ENCODE measurements at regions not wholly inside any gene's neighbourhood (a gene's known extent, or its start where the extent isn't known, plus 50 kb on each side); places are given as distances from the start of the nearest gene placed in this dataset.

- Histone ChIP-seq H3K36me3 (ENCODE audit: insufficient read depth, low read length) (no peaks in the 10 kb centered on the region), H3K27me3 (ENCODE audit: control insufficient read depth, insufficient read depth, low read length) (peaks cover 5% of the 10 kb centered on the region), H3K4me3 (ENCODE audit: low read length) (no peak overlapping the region), H3K9me3 (replicated peaks; ENCODE audit: low read length) (no peaks in the 10 kb centered on the region), H3K4me1 (ENCODE audit: control insufficient read depth, insufficient read depth, low read length) (no peaks in the 10 kb centered on the region), H3K4me2 (ENCODE audit: low read length) (no peak overlapping the region), H3K9ac (ENCODE audit: low read depth, low read length) (no peak overlapping the region)
These were observed 147.8 kb upstream of the DHRS4 start for GRCh38 chr14:23805761-23806160.

GRCh38 chr14:23814527-23815256 lies 138.9 kb upstream of the DHRS4 start:
- no peaks in the 10 kb centered on the region for H3K36me3 ChIP-seq (ENCODE audit: insufficient read depth, low read length)
- H3K4me3 ChIP-seq (ENCODE audit: low read length): no peak overlapping the region
- H3K9me3 ChIP-seq (replicated peaks; ENCODE audit: low read length): no peaks in the 10 kb centered on the region
- H3K9ac ChIP-seq (ENCODE audit: low read depth, low read length): no peak overlapping the region
- no peaks in the 10 kb centered on the region for H3K4me1 ChIP-seq (ENCODE audit: control insufficient read depth, insufficient read depth, low read length)
- H3K27me3 ChIP-seq (ENCODE audit: control insufficient read depth, insufficient read depth, low read length): peaks cover 6% of the 10 kb centered on the region
- no peak overlapping the region for H3K4me2 ChIP-seq (ENCODE audit: low read length)

GRCh38 chr14:23816371-23816770 lies 137.2 kb upstream of the DHRS4 start:
- no peak overlapping the region for H3K4me3 ChIP-seq (ENCODE audit: low read length)
- H3K4me1 ChIP-seq (ENCODE audit: control insufficient read depth, insufficient read depth, low read length): no peaks in the 10 kb centered on the region
- H3K27me3 ChIP-seq (ENCODE audit: control insufficient read depth, insufficient read depth, low read length): peaks cover 2% of the 10 kb centered on the region
- no peak overlapping the region for H3K4me2 ChIP-seq (ENCODE audit: low read length)
- H3K9ac ChIP-seq (ENCODE audit: low read depth, low read length): no peak overlapping the region
- no peaks in the 10 kb centered on the region for H3K9me3 ChIP-seq (replicated peaks; ENCODE audit: low read length)
- H3K36me3 ChIP-seq (ENCODE audit: insufficient read depth, low read length): no peaks in the 10 kb centered on the region

GRCh38 chr14:23817164-23817767 lies 136.3 kb upstream of the DHRS4 start:
- Histone ChIP-seq H3K27me3 (ENCODE audit: control insufficient read depth, insufficient read depth, low read length) (no peaks in the 10 kb centered on the region), H3K4me3 (ENCODE audit: low read length) (no peak overlapping the region)

GRCh38 chr14:23827100-23827892 lies 126.3 kb upstream of the DHRS4 start:
- no peak overlapping the region for H3K4me3 ChIP-seq (ENCODE audit: low read length)
- H3K9ac ChIP-seq (ENCODE audit: low read depth, low read length): no peak overlapping the region
- no peaks in the 10 kb centered on the region for H3K9me3 ChIP-seq (replicated peaks; ENCODE audit: low read length)
- no peak overlapping the region for H3K4me2 ChIP-seq (ENCODE audit: low read length)
- no peaks in the 10 kb centered on the region for H3K36me3 ChIP-seq (ENCODE audit: insufficient read depth, low read length)
- no peaks in the 10 kb centered on the region for H3K27me3 ChIP-seq (ENCODE audit: control insufficient read depth, insufficient read depth, low read length)
- peaks cover 42% of the 10 kb centered on the region for H3K4me1 ChIP-seq (ENCODE audit: control insufficient read depth, insufficient read depth, low read length)

More at GRCh38 chr14:23817164-23817767, 136.3 kb upstream of the DHRS4 start:
- Histone ChIP-seq H3K4me2 (ENCODE audit: low read length) (no peak overlapping the region), H3K9ac (ENCODE audit: low read depth, low read length) (no peak overlapping the region), H3K9me3 (replicated peaks; ENCODE audit: low read length) (no peaks in the 10 kb centered on the region), H3K4me1 (ENCODE audit: control insufficient read depth, insufficient read depth, low read length) (no peaks in the 10 kb centered on the region), H3K36me3 (ENCODE audit: insufficient read depth, low read length) (no peaks in the 10 kb centered on the region)

GRCh38 chr14:23828001-23828400 lies 125.6 kb upstream of the DHRS4 start:
- no peaks in the 10 kb centered on the region for H3K27me3 ChIP-seq (ENCODE audit: control insufficient read depth, insufficient read depth, low read length)
- H3K36me3 ChIP-seq (ENCODE audit: insufficient read depth, low read length): no peaks in the 10 kb centered on the region
- H3K4me3 ChIP-seq (ENCODE audit: low read length): no peak overlapping the region
- H3K4me1 ChIP-seq (ENCODE audit: control insufficient read depth, insufficient read depth, low read length): peaks cover 42% of the 10 kb centered on the region
- no peaks in the 10 kb centered on the region for H3K9me3 ChIP-seq (replicated peaks; ENCODE audit: low read length)
- H3K9ac ChIP-seq (ENCODE audit: low read depth, low read length): no peak overlapping the region
- H3K4me2 ChIP-seq (ENCODE audit: low read length): no peak overlapping the region

GRCh38 chr14:23828616-23829015 lies 125.0 kb upstream of the DHRS4 start:
- Histone ChIP-seq H3K4me2 (ENCODE audit: low read length) (no peak overlapping the region), H3K27me3 (ENCODE audit: control insufficient read depth, insufficient read depth, low read length) (no peaks in the 10 kb centered on the region), H3K4me1 (ENCODE audit: control insufficient read depth, insufficient read depth, low read length) (peaks cover 42% of the 10 kb centered on the region), H3K9ac (ENCODE audit: low read depth, low read length) (no peak overlapping the region), H3K9me3 (replicated peaks; ENCODE audit: low read length) (no peaks in the 10 kb centered on the region), H3K4me3 (ENCODE audit: low read length) (no peak overlapping the region), H3K36me3 (ENCODE audit: insufficient read depth, low read length) (no peaks in the 10 kb centered on the region)

GRCh38 chr14:23829736-23830471 lies 123.7 kb upstream of the DHRS4 start:
- H3K9ac ChIP-seq (ENCODE audit: low read depth, low read length): peak overlapping the region; percentile 24
- peak overlapping the region; percentile 46 for H3K4me2 ChIP-seq (ENCODE audit: low read length)
- H3K9me3 ChIP-seq (replicated peaks; ENCODE audit: low read length): no peaks in the 10 kb centered on the region
- H3K27me3 ChIP-seq (ENCODE audit: control insufficient read depth, insufficient read depth, low read length): no peaks in the 10 kb centered on the region
- H3K4me1 ChIP-seq (ENCODE audit: control insufficient read depth, insufficient read depth, low read length): peaks cover 42% of the 10 kb centered on the region
- no peaks in the 10 kb centered on the region for H3K36me3 ChIP-seq (ENCODE audit: insufficient read depth, low read length)
- H3K4me3 ChIP-seq (ENCODE audit: low read length): no peak overlapping the region

- H3K4me3 ChIP-seq (ENCODE audit: low read length): no peak overlapping the region
- H3K4me1 ChIP-seq (ENCODE audit: control insufficient read depth, insufficient read depth, low read length): peaks cover 34% of the 10 kb centered on the region
- H3K9me3 ChIP-seq (replicated peaks; ENCODE audit: low read length): no peaks in the 10 kb centered on the region
- H3K4me2 ChIP-seq (ENCODE audit: low read length): no peak overlapping the region
- no peak overlapping the region for H3K9ac ChIP-seq (ENCODE audit: low read depth, low read length)
- no peaks in the 10 kb centered on the region for H3K36me3 ChIP-seq (ENCODE audit: insufficient read depth, low read length)
- no peaks in the 10 kb centered on the region for H3K27me3 ChIP-seq (ENCODE audit: control insufficient read depth, insufficient read depth, low read length)
These were observed 122.0 kb upstream of the DHRS4 start for GRCh38 chr14:23831596-23831995.

GRCh38 chr14:23861666-23862065 lies 91.9 kb upstream of the DHRS4 start:
- Histone ChIP-seq H3K9ac (ENCODE audit: low read depth, low read length) (no peak overlapping the region), H3K4me2 (ENCODE audit: low read length) (no peak overlapping the region), H3K4me1 (ENCODE audit: control insufficient read depth, insufficient read depth, low read length) (no peaks in the 10 kb centered on the region), H3K36me3 (ENCODE audit: insufficient read depth, low read length) (no peaks in the 10 kb centered on the region), H3K9me3 (replicated peaks; ENCODE audit: low read length) (no peaks in the 10 kb centered on the region), H3K4me3 (ENCODE audit: low read length) (no peak overlapping the region), H3K27me3 (ENCODE audit: control insufficient read depth, insufficient read depth, low read length) (peaks cover 14% of the 10 kb centered on the region)

- H3K4me3 ChIP-seq (ENCODE audit: low read length): no peak overlapping the region
- peaks cover 14% of the 10 kb centered on the region for H3K27me3 ChIP-seq (ENCODE audit: control insufficient read depth, insufficient read depth, low read length)
- no peaks in the 10 kb centered on the region for H3K4me1 ChIP-seq (ENCODE audit: control insufficient read depth, insufficient read depth, low read length)
- no peaks in the 10 kb centered on the region for H3K9me3 ChIP-seq (replicated peaks; ENCODE audit: low read length)
- no peak overlapping the region for H3K4me2 ChIP-seq (ENCODE audit: low read length)
- H3K36me3 ChIP-seq (ENCODE audit: insufficient read depth, low read length): no peaks in the 10 kb centered on the region
- no peak overlapping the region for H3K9ac ChIP-seq (ENCODE audit: low read depth, low read length)
These were observed 91.1 kb upstream of the DHRS4 start for GRCh38 chr14:23862513-23862912.

Data from skeletal muscle satellite cell (primary cell).